LoVo (cell line): ENCODE measurements at regions not wholly inside any gene's neighbourhood (a gene's known extent, or its start where the extent isn't known, plus 50 kb on each side); places are given as distances from the start of the nearest gene placed in this dataset.
"Not testable (repeated sequence)": the region's sequence is repeated elsewhere in the genome, so short reads cannot be mapped to it uniquely, and the experiment has no call there.

Experiments
- DNase-seq: peaks from one replicate; pipeline ENCODE4 v3.0.0-alpha.2; 2016; ENCODE audit warnings: low spot score

DNA sequence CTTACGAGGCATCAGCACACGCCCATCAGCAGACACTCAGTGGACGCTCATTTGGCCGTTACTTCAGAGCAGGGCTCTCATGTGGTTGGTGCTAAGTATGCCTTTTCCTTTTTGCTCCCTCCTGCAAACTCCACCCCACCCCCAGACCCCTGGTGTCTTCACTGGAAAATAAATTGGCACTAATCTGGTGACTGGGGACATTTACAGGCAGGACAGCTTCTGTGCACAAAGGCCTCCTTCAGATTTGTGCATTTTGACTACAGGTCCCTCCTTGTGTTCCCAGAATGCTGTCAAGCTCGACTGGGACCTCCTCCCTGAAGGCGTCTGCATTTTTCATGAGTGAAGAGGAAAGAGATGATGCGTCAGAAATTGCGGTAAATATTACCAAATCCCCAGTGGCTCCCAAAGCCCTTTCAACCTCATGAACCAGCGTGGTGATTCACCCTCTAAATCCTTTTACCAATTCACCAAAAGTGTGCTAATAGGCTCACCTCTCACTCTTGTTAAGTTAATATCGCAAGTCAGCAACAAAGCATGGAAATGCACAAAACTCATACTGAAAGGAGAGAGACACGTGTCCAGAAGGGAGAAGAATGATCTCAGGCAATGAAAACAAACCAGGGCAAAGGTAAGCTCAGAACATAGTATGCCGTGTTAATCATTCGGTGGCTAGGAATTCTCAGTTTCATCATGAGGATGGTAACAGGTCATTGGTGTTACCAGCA lies 119.0 kb downstream of the NKX6-1 start:
- DNase-seq, result no peak

DNA sequence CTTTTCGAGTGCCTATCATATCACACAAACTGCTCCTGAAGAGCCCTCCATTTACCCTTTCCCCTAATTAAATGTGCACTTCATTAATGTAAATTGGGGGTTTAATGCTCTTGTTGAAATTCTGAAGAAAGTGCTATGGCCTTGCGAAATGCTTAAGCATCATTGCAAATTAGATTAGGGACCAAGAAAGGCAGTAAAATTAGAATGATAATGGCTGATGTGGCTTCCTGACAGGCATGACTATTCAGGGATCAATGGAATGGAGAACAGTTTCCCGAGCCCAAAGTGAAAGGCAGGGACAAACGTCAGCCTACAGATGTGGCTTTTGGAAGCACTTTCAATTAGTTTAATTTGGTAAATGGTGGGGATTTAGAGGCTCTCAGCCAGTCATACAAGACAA lies 120.1 kb downstream of the NKX6-1 start:
- no peak for DNase-seq

DNA sequence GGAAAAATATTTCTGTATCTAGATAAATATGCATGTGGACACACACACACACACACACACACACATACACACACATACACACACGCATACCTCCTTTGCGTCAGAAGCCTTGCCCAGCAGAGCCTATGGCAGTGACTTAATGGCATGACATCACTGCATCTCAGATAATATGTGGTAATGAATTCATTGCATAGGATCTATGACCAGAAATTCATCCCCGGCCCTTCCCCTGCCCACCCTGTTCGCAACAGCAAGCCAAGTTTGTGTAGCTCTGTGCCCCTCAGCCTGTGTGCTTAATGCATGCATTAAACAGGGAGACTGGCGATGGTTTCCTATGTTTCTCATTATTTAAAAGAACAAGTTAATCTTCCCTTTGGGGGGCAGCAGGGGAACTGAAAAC lies 120.7 kb downstream of the NKX6-1 start:
- no peak for DNase-seq

DNA sequence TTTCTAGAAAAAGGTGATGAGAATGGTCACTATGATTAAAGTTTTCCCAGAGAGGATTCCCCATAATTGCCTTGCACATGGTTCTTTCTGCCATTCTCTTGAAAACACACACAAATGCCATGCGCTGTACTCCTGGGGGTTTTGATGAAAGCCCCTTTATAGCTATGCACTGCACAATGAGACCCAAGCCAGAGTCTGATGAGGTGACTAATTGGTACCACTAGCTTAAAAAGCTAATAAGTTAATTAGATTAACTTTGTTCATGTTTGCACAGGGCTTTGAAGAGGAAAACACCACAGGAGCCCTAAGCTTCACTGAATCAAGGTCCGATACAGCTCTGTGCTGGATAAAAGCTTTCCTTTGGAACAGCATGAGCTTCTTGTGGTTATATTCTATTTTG lies 132.2 kb downstream of the NKX6-1 start:
- no peak for DNase-seq

DNA sequence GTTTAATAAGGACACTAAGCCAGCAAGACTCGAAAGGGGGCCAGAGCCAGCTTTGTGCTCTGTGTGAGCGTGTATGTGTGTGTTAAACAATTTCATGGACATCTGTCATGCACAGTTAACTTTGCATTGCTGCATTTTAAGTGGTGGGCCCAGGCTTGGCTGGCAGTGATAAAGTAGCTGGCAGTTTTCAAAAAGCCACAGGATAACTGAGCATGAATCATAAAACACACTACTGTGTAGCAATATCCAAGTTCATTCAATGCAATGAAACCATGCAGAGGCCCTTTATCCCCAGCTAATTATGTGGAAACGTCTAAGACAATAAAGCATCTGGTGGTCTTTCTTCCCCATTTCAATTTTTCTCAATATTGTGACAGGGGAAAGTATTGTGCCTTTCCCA lies 132.9 kb downstream of the NKX6-1 start:
- no peak for DNase-seq

DNA sequence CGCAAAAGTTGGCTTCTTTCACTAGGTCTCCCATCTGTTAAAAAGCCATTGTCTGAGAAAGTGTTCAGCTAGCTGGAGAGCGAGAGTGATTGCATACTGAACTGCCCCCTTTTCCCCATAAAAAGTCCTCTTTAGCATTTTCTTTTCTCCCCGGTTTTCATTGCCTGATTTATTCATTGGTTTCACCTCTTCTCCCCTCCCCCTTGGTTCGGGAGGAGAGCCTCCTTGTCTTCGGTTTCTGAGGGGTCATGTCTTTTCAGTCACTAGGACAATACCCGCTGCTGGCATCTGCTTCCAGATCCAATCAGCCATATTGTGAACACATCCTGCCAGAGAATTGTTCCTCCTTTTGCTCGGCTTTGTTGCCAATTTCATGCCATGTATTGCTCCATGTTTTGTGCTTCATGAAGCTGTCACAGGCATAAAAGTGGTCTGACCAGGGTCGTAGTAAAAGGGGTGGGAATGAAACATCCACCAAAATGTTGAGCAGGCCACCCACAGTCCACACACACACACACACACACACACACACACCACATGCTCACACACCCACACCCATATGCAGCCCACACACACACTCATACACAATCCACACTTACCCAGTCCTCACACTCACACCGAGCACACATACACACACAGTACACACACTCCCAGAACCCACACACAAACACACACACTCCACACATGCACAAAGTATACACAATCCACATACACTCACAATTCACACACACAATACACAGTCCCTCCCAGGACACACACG lies 136.0 kb downstream of the NKX6-1 start:
- no peak for DNase-seq

DNA sequence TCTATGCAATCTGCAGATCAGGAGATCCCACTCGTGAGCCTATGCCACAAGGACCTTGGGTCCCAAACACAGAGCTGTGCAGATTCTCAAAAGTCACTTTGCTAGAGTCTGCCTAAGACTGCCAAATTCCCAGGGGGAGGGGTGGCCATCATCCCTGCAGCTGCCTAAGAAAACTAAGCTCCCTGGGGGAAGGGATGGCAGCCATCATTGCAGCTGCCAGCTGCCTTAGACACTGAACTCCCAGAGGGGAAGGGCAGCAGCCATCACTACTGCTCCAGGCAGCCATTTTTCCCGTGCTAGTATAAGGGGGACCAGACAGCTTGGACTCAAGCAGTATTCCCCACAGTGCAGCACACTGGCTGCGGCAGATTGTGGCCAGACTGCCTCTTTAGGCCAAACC lies 156.9 kb downstream of the NKX6-1 start:
- DNase-seq, result no peak

DNA sequence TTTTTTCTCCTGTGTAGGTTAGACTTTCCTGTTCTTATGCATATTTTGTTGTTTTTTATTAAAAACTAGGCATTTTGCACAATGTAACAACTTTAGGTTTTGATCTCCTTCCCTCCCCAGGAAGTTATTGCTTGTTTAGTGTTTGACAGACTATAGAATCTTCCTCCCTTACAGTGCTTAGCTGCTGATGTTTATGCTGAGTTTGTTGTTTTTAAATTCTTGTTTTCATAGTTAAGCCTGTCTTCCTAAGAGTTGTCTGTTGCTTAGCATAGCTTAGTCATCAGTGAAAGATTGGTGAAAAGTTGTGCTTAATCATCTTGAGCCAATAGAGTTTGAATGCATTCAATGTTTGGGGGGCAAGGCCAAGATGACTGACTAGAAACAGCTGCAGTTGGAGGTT lies 157.5 kb downstream of the NKX6-1 start:
- DNase-seq, result no peak

DNA sequence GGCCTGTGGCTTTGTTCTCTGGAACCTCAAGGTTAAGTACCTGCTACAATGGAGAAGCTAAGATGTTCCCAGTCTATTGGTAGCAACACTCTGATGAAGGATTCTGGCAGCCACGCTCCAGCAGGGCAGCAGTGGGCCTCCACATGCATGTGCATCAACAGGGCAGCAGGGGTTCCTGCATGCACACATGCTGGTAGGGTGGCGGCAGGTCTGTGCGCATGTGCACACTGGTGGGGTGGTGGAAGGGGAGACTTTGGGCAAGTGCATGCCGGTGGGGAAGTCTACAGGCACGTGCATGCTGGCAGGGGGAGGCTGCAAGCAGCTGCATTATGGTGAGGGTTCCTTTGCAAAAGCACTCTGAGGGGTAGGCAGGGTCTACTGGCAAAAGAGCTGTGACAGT lies 160.7 kb downstream of the NKX6-1 start:
- DNase-seq, result no peak

DNA sequence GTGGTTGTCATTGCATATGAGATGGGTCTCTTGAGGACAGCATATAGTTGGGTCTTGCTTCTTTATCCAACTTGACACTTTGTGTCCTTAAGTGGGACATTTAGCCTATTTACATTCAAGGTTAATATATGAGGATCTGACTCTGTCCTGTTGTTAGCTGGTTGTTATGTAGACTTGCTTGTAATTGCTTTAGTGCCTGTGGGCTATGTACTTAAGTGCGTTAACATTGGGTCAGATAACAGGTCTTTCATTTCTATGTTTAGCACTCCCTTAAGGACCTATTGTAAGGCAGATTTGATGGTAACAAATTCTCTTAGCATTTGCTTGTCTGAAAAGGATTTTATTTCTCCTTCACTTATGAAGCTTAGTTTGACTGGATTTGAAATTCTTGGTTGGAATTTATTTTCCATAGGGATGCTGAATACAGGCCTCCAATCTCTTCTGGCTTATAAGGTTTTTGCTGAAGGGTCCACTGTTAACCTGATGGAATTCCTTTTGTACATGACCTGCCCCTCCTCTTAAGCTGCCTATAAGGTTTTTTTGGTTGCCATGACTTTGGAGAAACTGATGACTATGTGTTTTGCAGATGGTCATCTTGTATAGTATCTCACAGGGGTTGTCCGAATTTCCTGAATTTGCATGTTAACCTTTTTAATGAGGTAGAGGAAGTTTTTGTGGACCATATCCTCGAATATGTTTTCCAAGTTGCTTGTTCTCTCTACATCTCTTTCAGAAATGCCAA lies 162.0 kb downstream of the NKX6-1 start:
- DNase-seq, result no peak

DNA sequence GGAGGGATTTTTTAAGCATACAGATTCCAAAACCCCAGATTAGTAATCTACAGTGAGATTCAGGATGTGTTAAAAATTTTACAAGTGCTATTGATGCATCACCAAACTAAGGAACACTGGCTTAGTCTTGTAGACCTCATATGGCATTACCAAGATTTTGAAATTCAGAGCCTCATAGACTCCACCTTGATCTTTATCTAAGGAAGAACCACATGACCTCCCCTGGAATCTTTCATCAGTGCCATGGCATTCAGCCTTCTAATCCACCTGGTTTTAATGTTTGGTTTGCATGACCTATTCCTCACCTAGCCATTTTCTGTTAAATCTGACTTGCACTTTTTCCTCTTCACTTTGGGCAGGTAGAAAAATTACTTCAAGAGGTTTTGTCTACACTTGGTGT lies 171.6 kb downstream of the NKX6-1 start:
- DNase-seq, result no peak

DNA sequence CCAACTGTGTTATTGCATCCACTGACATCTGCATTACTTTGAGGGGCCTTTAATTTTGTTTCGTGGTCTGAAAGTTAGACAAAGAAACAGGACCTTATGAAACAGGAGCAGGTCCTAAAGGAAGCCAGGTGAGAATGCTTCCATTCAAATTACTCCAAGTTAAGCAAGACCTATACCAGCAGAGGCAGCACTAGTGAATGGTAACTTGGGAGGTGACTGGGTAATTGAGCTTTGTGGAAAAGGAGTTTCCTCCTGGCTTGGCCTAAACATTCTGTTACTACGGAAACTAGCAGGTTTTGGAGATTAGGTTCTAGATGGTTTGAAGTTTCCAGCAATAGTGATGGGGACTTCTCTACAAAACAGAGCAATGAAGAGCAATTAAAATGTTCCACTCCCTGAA lies 173.5 kb downstream of the NKX6-1 start:
- DNase-seq, result no peak

DNA sequence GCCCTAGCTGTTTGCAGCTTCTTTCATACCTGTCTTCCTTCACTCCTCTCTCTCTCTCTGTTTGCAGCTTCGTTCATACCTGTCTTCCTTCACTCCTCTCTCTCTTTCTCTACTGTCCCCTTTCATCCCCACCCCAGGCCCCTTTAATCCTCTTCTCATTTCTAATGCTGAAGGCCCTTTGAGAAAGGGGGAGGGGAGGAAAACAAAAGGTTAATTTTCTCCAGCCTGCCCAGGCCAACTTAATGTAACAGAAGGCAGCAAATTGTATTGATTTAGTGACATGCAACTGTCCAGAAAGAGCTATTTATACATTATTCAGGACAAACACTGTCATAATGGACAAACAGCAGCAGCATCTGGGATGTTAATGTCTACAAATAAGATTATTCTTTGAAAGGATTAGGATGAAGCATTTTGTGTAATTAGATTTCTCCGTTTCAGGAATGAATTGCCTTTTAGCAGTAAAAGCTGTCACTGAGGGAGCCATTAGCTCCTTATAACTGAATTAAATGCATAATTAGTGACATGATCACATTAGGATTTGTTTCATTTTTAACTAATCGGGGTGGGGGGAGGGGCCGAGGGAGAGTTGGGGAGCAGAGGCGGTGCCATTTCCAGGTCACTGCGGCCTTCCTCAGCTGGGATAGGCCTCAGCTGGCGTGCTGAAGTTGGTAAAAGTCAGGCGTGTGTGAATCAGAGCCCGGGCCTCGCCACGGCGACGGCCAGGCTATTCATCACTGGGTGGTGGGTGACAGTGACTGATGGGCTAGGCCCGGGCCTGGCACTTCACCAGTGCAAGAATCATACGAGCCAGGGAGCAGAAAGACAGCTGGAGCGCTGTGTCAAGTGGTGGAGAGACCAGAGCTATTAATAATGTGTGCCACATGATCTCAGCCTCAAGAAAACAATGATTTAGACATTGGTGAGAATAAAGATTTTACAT lies 174.5 kb downstream of the NKX6-1 start:
- no peak for DNase-seq

DNA sequence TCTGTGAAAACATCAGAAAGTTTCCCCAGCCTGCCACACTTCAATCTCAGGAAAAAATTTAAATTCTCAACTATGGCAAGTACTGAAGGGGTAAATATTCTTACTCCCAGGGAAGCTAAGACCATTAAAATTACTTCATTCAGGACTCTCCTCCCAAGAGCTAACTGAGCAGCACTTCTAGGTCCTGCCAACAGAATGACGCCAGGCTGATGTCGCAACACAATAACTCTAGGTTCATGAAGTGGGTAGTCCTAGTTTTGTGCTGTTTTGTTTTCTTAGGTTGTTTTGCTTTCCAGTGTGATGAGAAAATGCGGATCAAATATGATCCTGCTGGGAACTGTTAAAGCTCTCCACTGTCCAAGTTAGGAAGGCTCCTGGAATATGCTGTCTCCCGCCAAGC lies 180.0 kb downstream of the NKX6-1 start:
- DNase-seq, result no peak

DNA sequence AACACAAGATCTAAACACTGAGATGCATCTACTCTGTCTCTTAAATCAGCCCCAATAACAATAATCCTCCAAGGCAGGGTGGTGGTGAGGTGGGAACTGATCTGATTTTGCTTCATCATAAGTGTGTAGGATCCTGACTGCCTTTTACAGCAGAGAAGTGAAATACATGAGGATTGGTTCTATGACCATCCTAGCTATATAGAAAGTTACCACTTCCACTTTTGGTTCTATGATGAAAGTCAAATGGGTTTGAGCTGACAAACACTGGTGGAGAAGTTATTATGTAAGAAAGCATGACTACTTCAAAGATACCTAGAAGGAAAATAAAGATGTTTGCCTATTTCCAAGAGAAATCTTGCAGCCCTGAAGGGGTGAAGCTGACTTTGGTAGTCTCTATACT lies 181.6 kb downstream of the NKX6-1 start:
- no peak for DNase-seq

DNA sequence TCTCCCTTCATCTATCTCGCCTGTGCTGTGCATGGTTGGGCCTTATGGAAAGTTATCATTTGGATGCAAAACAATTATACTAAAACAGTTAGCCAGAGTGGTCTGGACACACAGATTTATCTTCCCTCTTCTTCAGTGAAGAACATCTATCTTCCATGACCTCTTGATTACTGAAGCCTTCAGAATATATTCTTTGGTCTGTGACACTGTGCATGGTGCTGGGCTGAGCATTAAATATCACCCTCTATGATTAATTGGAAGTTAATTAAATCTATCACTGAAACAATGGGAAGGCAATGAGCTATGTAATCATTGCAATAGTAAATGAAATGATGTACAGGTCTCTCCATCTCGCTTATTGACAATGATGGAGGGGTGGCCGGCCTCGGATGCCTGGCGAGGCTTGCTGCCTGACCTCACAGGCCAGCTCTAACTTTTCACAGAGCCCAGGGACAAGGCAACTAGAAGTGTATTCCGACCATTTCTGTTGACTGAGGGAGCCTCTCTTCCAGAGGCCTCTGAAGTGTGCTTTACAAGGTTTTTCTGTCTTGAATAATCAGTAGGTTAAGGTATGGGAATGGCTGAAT lies 186.6 kb downstream of the NKX6-1 start:
- DNase-seq, result no peak

DNA sequence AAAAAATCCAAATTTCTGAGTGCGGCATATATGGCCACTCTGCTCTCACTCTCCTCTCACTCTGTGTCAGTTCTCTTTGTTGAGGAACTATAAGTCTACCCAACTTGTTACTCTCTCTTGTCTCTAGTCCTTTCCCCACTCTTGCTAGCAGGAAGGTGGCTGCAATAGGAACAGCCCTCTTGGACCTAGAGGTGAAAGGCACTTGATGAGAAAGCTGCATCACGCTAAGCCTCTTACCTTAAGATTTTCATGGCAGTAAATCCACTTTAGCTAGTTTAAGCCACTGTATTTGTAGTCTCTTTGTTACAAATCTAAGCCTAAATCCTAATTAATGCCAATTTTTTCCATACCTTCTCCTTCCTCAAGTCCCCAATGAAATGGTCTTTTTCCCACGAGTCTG lies 189.9 kb downstream of the NKX6-1 start:
- no peak for DNase-seq

DNA sequence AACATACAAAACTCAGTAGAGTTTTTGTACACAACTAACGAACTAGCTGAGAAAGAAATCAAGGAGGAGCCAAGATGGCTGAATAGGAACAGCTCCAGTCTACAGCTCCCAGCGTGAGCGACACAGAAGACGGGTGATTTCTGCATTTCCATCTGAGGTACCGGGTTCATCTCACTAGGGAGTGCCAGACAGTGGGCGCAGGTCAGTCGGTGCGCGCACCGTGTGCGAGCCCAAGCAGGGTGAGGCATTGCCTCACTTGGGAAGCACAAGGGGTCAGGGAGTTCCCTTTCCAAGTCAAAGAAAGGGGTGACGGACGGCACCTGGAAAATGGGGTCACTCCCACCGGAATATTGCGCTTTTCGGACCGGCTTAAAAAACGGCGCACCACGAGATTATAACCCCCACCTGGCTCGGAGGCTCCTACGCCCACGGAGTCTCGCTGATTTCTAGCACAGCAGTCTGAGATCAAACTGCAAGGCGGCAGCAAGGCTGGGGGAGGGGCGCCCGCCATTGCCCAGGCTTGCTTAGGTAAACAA lies 200.3 kb downstream of the NKX6-1 start:
- DNase-seq, result not testable (repeated sequence)

DNA sequence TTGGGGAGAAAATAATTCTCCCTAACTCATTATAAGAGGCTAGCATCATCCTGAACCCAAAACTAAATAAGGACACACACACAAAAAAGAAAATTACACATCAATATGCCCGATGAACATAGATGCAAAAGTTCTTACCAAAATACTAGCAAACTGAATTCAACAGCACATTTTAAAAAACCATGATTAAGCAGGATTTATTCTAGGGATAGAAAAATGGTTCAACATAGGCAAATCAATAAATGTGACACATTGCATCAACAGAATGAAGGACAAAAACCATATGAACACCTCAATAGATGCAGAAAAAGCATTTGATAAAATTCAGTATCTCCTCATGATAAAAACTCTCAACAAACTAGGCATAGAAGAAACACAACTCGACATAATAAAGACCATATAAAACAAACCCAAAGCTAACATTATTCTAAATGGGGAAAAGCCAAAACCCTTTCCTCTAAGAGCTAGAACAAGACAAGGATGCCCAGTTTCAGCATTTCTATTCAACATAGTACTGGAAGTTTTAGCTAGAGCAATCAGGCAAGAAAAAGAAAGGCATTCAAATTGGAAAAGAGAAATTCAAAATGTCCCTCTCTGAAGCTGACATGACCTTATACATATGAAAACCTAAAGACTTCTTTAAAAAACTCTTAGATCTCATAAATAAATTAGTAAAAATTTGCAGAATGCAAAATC lies 200.9 kb downstream of the NKX6-1 start:
- DNase-seq, result no peak

DNA sequence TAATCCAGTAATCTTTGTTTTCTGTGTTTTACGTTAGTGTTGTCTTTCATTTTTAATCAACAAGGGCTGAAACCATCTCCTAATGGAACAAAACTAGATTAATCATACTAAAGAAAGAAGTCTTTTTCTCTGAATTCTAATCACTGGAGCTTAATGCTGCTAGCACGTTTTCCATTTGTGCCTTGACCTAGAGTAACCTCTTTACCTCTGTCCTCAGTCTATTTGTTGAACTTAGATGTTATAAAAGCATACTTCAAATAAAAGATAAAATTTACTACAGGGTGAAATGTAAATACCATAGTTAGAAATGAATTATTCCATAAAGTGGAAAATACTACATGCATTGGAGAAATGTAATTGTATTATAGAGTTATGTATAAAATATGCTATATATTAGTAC lies 207.1 kb downstream of the NKX6-1 start:
- DNase-seq, result no peak

DNA sequence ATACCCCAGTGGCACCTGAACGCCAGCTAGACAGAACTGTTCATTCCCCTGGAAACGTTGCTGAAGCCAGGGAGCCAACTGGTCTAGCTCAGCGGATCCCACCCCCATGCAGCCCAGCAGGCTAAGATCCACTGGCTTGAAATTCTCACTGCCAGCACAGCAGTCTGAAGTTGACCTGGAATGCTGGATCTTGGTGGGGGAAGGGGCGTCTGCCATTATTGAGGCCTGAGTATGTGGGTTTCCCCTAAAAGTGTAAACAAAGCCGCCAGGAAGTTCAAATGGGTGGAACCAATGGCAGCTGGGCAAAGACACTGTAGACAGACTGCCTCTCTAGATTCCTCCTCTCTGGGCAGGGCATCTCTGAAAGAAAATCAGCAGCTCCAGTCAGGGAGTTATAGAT lies 213.0 kb downstream of the NKX6-1 start:
- no peak for DNase-seq
